Lower leg skin (tissue), 4 donors: ENCODE measurements at regions not wholly inside any gene's neighbourhood (a gene's known extent, or its start where the extent isn't known, plus 50 kb on each side); places are given as distances from the start of the nearest gene placed in this dataset.
"Not testable (repeated sequence)": the region's sequence is repeated elsewhere in the genome, so short reads cannot be mapped to it uniquely, and the experiment has no call there.

Source experiments
- DNase-seq, 2 donors: peaks; one replicate each; pipeline ENCODE4 v3.0.0-alpha.2; 2019; ENCODE audit warnings: low spot score in 2 of 2
- H3K4me3 ChIP-seq: fragments of 200-600 bp; sonication (generic); 2 replicates; pipeline ENCODE4 v1.5.1; 2017; ENCODE audit warnings: mild to moderate bottlenecking, low read depth; ENCODE audit not compliant: poor library complexity, severe bottlenecking
- CTCF ChIP-seq, 3 donors: fragments of 450-650 bp; IDR thresholded peaks; one replicate each; pipeline ENCODE4 v1.5.1; 2016; ENCODE audit warnings: antibody characterized with exemption in 3 of 3, mild to moderate bottlenecking in 3 of 3, moderate library complexity in 2 of 3
- POLR2A ChIP-seq, 2 donors: fragments of 450-650 bp; IDR thresholded peaks; one replicate each; pipeline ENCODE4 v1.6.1; 2016 to 2017; ENCODE audit warnings: antibody characterized with exemption in 2 of 2, mild to moderate bottlenecking in 1 of 2, moderate library complexity in 1 of 2
- WGBS, 2 donors: methylation state at CpG; one replicate each; pipeline ENCODE4 v1.1.5; 2018; 5-methylcytosine and 5-hydroxymethylcytosine counted together
- intact Hi-C: fragments of 100-400 bp; cut with DNase I; formaldehyde crosslinking; loops from one replicate; pipeline ENCODE4 v1.15.0; 2023; ENCODE audit warnings: low total_unique reads

- H3K4me3 ChIP-seq: no peak overlapping the region
- TF ChIP-seq POLR2A (IDR thresholded peaks at IDR 0.05): no peak
- no peak for TF ChIP-seq CTCF (IDR thresholded peaks at IDR 0.05)
- no peak for DNase-seq
- intact Hi-C loops: no loop called here
- 90 to 91% methylated on average over 1 of the region's 1 CpG for WGBS, 2 donors
Observed at GRCh38 chr12:75943730-75944096, 87.9 kb downstream of the PHLDA1 start.

- WGBS, 2 donors: 94 to 96% methylated on average over 10 to 11 of the region's 31 CpGs
- H3K4me3 ChIP-seq, DNase-seq, intact Hi-C loops: not testable (repeated sequence)
Observed at GRCh38 chr12:75941661-75942060, 89.9 kb downstream of the PHLDA1 start.

- intact Hi-C loops: no loop called here
- no peak overlapping the region for H3K4me3 ChIP-seq
- no peak for DNase-seq
- 78 to 82% methylated on average over 5 of the region's 5 CpGs for WGBS, 2 donors
- TF ChIP-seq POLR2A (IDR thresholded peaks at IDR 0.05) (no peak), CTCF (IDR thresholded peaks at IDR 0.05) (no peak)
Observed at GRCh38 chr12:75939016-75939642, 92.4 kb downstream of the PHLDA1 start.

- WGBS, 2 donors: 86% methylated on average over 2 of the region's 2 CpGs
- no peak for TF ChIP-seq POLR2A (IDR thresholded peaks at IDR 0.05)
- no peak for TF ChIP-seq CTCF (IDR thresholded peaks at IDR 0.05)
- DNase-seq: no peak
- no peak overlapping the region for H3K4me3 ChIP-seq
- intact Hi-C loops: no loop called here
Observed at GRCh38 chr12:75938189-75938588, 93.4 kb downstream of the PHLDA1 start.

- 79 to 84% methylated on average over 1 of the region's 1 CpG for WGBS, 2 donors
- TF ChIP-seq CTCF (IDR thresholded peaks at IDR 0.05): no peak
- no peak for TF ChIP-seq POLR2A (IDR thresholded peaks at IDR 0.05)
- DNase-seq: no peak
- intact Hi-C loops: no loop called here
- H3K4me3 ChIP-seq: no peak overlapping the region
Observed at GRCh38 chr12:75937486-75937885, 94.1 kb downstream of the PHLDA1 start.

GRCh38 chr12:75936515-75937440 is 94.8 kb downstream of the PHLDA1 start:
- intact Hi-C loops: no loop called here
- WGBS, 2 donors: 87 to 90% methylated on average over 5 of the region's 5 CpGs
- DNase-seq: no peak
- no peak overlapping the region for H3K4me3 ChIP-seq
- TF ChIP-seq CTCF (IDR thresholded peaks at IDR 0.05): no peak
- TF ChIP-seq POLR2A (IDR thresholded peaks at IDR 0.05): no peak
